Inferior parietal cortex (tissue), 1 donor: ENCODE measurements at regions not wholly inside any gene's neighbourhood (a gene's known extent, or its start where the extent isn't known, plus 50 kb on each side); places are given as distances from the start of the nearest gene placed in this dataset.
A peak's percentile ranks its signal among the peaks of the same experiment; 100 is the strongest.

Experiments
- DNase-seq: peaks from one replicate; pipeline ENCODE4 v3.0.0-alpha.2; 2016; ENCODE audit errors: extremely low spot score

GRCh38 chr15:58269455-58270414, 131.6 kb downstream of the AQP9 start:
- peak; percentile 77 for DNase-seq

- DNase-seq = no peak
These were observed 133.2 kb downstream of the AQP9 start for GRCh38 chr15:58271410-58271809.

GRCh38 chr15:58273104-58273503, 134.9 kb downstream of the AQP9 start:
- DNase-seq = no peak

GRCh38 chr15:58274885-58275284, 136.7 kb downstream of the AQP9 start:
- DNase-seq = no peak

- no peak for DNase-seq
These were observed 137.6 kb downstream of the AQP9 start for GRCh38 chr15:58275785-58276184.

GRCh38 chr15:58276924-58277323, 138.7 kb downstream of the AQP9 start:
- DNase-seq = no peak

- DNase-seq = no peak
These were observed 139.2 kb downstream of the AQP9 start for GRCh38 chr15:58277333-58277732.

- no peak for DNase-seq
These were observed 140.9 kb downstream of the AQP9 start for GRCh38 chr15:58279106-58279505.

GRCh38 chr15:58279654-58280053, 141.5 kb downstream of the AQP9 start:
- DNase-seq = no peak

- DNase-seq = no peak
These were observed 144.0 kb downstream of the AQP9 start for GRCh38 chr15:58282060-58282708.

GRCh38 chr15:58283302-58283701, 145.1 kb downstream of the AQP9 start:
- no peak for DNase-seq

GRCh38 chr15:58284293-58284692, 146.1 kb downstream of the AQP9 start:
- no peak for DNase-seq

- no peak for DNase-seq
These were observed 146.4 kb upstream of the LIPC start for GRCh38 chr15:58285212-58285920.

- no peak for DNase-seq
These were observed 145.9 kb upstream of the LIPC start for GRCh38 chr15:58285921-58286278.

GRCh38 chr15:58286523-58286922, 145.3 kb upstream of the LIPC start:
- no peak for DNase-seq

GRCh38 chr15:58287891-58288290, 143.9 kb upstream of the LIPC start:
- no peak for DNase-seq

- DNase-seq = no peak
These were observed 143.2 kb upstream of the LIPC start for GRCh38 chr15:58288592-58288991.

- no peak for DNase-seq
These were observed 139.9 kb upstream of the LIPC start for GRCh38 chr15:58291848-58292247.

- no peak for DNase-seq
These were observed 139.0 kb upstream of the LIPC start for GRCh38 chr15:58292751-58293175.

- DNase-seq = no peak
These were observed 137.9 kb upstream of the LIPC start for GRCh38 chr15:58293622-58294550.

GRCh38 chr15:58294681-58295254, 137.0 kb upstream of the LIPC start:
- no peak for DNase-seq
